8988T (cell line): ENCODE measurements at regions not wholly inside any gene's neighbourhood (a gene's known extent, or its start where the extent isn't known, plus 50 kb on each side); places are given as distances from the start of the nearest gene placed in this dataset.

ENCODE experiments used
- DNase-seq: peaks from one replicate; pipeline ENCODE4 v3.0.0; 2011

DNA sequence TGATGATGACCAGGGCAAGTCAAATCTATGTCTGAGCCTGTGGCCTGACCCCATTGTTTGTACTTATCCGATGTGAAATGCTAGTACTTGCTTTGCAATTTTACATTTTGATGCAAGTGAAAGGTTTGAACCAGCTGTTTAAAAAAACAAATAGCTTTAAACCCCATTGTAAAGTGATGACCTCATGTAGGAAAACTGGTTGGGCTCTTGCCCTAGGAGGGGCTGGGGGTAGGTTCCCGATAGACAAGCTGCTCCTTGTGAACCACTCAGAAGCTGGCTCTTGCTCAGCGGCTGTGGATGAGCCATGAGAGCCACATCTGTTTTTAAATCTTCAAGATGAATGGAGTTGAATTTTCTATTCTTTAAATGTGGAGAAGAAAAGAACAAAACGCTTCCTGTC, 185.3 kb downstream of the WDR11 start:
- no peak for DNase-seq

DNA sequence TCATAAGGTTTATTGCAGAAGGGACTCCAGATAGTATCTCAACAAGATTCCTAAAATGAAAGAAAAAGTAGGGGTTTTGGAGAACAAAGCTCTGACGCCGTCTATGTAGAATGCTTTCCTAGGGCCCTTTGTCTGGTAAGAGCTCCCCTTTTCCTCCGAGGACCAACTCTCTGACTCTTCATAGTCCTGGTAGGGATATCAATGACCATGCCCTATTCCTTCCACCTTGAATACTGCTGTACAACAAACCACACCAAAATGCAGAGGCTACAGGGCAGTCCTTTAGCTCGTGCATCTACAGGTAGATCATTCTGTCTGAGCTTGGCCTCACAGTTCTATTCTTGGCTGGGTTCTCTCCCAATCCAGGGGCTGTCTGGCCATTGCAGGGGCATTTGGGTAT, 190.3 kb downstream of the WDR11 start:
- DNase-seq, result no peak

DNA sequence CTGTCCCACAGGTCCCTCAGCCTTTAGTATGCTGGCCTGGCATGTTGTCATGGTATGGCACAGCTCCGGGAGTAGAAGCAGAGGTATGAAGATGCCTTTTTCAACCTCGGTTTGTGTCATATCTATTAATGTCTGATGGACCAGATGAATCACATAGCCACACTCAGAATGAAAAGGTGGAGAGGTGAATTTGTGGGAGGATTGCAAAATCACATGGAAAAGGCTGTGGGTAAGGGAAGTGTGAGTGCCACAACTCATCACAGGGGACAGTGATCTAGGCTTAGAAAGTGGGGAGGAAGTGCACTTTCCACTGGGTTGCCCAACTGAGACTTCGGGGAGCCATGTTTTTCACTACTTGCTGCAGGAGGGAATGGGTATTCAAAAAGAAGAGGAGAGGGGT, 190.7 kb downstream of the WDR11 start:
- DNase-seq, result no peak

DNA sequence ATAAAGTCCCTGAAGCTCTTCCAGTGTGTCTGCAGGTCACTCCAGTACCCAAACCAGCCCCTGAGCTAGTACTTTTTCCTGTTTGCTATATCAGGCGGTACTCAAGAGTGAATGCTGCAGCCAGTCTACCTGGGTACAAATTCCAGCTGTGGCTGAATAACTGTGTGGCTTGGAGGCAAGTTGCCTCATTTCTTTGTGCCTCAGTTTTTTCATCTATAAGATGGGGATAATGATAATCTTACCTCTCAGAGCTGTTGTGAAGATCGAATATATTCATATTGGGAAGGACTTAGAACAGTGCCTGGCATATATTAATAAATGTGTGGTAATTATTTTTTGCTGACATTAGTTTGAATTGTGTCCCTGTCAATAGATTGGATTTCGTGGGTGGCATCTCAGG, 191.2 kb downstream of the WDR11 start:
- no peak for DNase-seq

DNA sequence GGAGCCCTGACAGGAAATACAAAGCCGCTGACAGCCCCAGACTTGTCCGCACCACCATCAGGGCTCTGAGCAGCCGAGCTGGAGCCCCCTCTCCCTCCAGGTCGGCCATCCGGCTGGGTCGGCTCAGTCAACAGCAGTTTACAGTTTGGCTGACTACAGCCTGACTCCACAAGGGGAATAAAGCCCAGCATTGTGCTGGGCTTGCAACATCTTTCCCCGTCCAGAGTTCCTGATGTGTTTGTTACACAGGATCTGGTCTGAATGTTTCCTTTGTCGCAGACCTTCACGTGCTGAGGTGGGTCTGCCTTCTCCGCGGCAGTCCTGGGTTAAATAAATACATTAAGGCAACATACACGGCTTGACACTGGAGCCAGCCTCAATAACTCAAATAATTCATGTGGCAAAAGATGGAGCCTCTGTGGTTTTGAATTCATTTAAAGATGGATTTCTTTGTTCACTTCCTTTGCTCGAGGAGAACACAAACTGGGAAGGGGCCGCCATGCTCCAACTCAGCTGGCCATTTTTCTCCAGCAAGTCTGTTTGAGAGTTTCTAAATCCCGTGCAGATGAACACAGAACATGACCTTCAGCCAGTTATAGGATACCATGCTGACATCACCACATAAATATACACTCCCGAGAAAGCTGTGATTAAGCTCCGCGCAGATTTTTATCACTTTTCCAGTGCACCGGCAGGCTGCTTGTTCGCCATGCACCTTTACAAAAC, 192.1 kb downstream of the WDR11 start:
- DNase-seq, result no peak

DNA sequence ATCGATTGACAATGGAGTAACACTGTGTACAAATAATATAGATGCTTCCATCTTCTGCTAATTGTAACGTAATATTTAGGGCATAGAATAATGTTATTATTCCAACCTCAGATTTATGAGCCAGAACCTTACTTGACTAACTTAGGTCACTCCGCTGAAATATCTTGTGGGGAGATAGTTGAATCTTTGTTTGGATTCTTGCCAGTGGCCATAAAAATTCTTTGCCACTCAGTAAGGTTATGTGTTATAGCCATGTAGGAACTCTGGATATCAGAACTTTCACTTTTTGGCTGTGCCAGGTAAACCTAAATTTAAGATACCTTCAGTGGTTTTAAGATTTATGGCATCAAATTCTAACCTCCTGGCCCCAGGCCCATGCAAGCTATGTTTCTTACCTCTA, 197.6 kb downstream of the WDR11 start:
- DNase-seq, result no peak

DNA sequence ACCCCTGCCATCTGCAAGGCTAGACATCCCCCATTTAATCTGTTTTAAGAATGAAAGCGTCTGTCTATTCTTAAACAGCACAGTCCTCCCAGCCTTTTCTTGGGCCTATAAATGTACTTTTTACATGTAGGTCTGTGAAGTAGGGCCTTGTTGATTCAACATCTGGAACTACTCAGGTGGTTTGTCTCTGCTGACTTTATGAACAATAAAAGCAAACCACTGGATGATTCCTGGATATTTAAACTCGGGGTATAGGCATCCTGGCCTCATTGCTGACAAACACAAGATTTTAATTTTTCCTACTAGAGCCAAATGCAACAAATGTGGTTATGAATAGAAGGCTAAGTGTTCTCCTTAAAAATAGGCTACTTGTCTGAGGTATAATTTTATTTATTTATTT, 198.3 kb downstream of the WDR11 start:
- no peak for DNase-seq

DNA sequence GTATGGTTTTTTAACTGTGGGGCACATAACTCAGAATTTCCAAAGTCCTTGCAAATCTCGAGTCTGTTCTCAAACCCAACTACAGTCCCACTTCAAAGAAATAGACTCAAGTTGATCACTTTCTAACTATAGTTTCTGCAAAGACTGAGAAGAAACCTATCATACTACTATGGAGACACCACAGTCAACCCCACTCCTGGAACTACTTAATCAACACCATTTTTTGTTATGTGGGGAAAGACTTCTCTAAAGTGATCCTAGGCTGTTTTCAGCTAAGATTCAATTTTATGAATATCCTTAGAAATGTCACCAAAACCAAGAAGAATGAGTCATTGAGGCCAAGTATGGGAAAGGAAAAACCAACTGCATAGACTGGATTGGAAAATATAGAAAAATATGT, 198.8 kb downstream of the WDR11 start:
- DNase-seq, result no peak

DNA sequence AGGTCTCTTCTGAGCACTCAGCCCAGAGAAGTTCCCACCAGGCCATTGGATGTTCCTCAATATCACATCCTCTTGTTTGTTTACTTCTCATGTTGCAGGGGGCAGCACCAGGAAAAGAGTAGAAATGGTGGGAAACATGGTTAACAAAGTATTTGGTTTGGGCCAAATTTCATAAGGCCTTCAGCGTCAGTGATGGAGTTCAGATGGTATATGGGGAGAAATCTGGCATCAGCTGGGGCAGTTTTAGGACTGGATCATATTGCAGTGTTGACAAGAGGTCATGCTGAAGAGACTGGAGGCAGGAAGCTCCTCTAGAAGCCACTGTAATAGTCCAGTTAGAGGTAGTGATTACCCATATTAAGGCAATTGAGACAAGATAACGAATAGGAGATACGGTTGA, 200.0 kb downstream of the WDR11 start:
- no peak for DNase-seq

DNA sequence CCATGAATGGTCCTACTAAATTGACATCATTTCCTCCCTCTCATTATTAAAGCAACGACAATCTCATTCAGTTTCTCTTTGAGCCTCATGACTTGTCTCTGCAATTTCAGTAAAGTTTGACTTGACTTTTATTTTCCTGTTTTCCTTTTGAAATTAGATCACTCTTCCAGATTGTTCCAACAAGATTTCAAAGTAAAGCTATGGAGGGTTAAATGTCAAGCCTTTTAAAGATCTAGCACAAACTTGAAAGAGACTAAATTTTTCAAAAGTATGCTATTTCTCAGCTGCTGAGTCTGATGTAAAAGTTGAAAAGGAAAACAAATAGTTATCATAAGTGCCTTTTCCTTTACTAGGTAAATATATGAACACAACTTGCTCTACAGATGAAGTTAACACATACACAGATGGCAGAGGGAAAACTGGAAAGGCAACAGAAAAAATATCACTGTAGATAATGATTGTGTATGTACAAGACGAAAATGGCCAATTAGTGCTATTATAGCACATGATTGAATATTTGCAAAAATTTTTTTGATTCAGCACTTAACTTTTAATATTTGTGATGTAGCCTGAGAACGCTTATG, 200.6 kb downstream of the WDR11 start:
- no peak for DNase-seq

DNA sequence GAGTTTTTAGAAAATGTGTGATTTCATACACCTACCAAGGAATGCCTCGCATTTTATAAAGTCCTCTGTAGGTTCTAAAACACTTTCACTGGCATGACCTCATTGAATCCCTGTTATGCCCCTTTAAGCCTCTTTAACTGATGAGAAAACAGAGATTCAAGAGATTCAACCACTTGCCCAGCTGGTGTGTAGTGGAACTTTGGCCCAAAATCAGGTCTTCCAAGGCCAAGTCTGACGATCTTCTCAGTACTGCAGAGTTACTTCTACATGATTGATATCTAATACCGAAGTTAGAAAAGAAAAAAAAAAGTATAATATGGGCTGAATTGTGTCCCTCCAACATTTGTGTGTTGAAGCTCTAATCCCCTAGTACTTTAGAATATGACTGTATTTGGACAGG, 202.0 kb downstream of the WDR11 start:
- DNase-seq, result no peak

DNA sequence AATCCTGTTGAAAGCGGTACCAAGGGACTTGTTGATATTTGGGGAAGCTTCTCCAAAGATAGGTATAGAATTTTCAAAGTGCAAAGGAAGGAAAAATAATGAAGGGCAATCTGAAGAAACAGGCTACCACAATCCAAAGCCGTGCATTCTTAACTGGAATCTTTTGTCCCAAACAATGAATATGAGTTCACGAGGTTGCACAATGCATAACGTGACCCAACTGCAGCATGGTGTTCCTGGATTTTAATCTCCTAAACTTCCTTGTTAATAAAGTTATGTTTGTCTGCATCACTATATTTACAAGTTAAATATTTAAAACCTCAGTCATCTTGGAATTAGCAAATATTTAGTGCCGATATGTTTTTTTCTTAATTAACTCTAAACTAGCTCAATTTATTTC, 203.7 kb downstream of the WDR11 start:
- DNase-seq, result no peak

DNA sequence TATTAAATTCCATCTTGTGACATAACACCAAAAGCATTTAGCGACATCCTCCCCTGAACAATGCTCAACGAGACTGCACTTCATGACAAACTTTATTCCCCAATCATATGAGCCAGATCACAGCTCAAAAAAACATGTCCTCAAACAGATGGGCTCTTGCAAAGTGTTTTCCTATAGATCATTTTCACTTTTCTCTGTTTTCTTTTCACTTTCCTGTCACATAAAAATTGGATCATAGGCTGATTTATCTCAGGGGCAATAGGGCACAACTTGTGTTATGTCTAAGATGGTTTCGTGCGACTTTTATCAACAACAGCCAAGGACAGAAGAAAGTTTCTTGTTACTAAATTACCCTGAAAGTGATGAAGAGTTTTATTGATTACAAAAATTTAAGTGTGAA, 206.1 kb downstream of the WDR11 start:
- no peak for DNase-seq

DNA sequence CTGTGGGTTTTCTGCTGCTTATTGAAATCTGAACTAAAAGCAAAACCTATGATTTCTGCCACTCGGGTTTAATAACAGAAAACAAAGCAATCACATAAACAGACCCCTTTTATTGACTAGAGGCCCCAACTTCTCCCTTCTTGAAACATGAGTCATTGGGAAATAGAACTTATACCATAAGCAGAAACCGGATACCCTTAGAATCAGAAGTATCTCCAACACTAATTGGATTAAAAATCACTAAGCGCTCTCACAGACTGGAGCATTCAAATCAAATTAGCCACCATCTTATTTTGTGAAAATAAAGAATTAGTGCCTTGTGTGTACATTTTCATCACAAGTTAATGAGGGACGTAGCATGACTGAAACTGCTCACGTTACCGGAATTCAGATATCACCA, 206.9 kb downstream of the WDR11 start:
- no peak for DNase-seq

DNA sequence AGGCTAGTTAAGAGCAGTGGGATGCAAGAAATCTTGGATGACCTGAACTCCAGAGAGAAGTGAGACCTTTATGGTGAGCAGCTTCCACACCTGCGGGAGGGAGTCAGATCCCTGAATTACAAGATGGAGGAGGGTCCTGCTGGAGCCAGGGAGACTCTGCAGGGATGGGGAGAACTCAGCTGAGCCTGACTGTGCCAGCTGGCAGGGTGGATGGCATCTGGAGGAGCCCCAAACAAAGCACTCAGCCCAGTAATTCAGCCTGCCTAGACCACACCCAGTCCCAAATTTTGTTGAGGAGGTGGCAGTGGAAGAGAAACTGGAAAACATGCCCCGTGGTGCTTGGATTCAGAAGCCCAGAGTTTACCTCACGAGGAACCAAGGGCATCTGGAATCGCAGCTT, 208.2 kb downstream of the WDR11 start:
- no peak for DNase-seq

DNA sequence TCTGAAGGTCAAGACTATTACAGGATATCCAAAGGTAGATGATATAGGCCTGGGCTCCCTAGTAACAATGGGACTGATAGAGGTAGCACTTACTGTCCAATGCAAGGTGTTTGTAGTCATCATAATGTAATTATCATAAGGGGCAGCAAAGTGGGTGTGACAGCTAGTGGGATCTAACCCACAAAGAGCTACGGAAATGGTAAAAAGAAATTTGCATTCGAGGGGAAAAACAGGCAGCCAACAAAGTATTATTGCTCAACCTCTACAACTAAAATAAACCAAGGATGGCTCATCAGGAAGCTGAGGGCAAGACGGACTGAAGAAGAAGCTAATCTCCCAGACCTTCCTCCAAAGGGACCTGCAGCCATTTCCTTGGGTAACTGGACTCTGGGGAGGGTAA, 211.0 kb downstream of the WDR11 start:
- no peak for DNase-seq

DNA sequence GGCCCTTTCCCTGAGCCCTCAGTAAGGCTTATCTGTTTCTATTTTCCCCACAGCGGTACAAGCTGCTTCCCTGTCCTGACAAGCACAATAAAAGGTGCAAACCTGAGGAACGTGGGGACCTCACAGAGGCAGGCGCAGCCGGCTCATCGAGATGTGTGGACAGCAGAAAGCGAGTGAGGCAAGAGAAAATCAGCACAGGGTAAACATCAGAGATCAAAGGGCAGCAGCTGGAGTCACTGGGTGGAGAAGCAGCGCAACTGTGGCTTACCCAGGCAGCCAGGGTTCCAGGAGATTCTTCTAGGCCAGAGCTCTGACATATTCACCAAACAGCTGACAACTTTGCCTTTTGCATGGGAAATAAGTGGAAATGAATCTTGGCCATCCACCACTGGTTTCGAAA, 212.6 kb downstream of the WDR11 start:
- DNase-seq, result no peak

DNA sequence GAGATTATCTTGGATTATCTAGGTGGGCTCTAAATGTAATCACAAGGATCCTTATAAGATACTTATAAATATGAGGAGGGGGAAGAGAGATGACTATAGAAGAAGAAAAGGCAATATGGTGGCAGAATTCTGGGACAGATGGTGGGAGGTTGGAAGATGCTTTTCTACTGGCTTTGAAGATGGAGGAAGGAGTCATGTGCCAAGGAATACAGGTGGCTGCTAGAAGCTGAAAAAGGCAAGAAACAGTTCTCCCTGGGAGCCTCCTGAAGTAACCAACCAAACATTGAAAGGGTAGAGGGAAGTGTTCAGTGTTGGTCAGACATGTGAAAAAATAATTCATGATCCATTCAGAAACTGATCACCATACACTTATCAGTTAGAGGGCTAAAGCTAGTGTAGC, 213.3 kb downstream of the WDR11 start:
- DNase-seq, result no peak

DNA sequence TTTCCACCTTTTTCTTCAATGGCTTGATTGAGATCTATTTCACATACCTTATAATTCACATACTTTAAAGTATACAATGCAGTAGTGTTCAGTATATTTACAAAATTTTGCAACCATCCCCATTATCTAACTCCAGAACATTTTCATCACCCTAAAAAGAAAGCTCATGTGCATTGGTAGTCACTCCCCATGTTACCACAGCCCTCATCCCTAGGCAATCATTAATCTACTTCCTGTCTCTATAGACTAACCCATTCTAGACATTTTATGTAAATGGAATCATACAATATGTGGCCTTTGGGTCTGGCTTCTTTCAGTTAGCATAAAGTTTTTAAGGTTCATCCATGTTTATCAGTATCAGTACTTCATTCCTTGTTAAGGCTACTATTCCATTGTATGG, 214.2 kb downstream of the WDR11 start:
- no peak for DNase-seq

DNA sequence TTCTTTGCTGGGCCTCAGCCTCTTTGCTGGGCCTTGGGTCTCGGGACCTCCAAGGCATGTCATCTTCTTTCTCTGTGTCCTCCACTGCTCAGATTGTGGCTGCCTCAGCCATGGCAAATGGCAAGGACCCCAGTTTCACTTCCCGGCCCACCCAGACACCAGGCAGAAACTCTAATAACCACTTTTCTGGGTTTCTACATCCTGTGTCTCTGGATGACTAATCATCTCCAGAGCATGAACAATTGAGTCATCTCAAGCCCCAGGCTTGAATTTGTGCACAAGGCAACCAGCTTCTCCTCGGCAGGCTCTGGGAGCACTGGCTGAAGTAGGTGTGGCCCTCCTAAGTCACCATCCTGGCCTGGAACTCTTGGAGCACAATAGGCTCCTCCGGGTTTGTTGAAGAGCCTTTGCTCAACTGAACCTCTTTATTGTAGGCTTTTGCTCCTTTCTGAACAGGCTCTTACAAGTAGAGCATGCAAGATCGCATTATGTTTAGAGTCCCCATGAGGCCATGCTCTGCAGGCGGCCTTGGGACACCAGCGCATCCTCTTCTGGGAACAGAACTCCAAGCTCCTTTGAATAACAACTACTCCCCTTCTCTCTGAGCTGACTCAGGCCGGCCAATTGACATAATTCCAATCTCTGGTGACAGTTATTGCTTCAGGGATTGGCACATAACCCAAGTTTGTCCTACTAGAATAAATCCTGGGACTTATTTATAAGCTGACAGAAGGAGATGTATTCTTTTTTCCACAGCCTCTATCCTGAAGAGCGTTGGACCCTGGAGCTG, 218.1 kb downstream of the WDR11 start:
- DNase-seq, result no peak

DNA sequence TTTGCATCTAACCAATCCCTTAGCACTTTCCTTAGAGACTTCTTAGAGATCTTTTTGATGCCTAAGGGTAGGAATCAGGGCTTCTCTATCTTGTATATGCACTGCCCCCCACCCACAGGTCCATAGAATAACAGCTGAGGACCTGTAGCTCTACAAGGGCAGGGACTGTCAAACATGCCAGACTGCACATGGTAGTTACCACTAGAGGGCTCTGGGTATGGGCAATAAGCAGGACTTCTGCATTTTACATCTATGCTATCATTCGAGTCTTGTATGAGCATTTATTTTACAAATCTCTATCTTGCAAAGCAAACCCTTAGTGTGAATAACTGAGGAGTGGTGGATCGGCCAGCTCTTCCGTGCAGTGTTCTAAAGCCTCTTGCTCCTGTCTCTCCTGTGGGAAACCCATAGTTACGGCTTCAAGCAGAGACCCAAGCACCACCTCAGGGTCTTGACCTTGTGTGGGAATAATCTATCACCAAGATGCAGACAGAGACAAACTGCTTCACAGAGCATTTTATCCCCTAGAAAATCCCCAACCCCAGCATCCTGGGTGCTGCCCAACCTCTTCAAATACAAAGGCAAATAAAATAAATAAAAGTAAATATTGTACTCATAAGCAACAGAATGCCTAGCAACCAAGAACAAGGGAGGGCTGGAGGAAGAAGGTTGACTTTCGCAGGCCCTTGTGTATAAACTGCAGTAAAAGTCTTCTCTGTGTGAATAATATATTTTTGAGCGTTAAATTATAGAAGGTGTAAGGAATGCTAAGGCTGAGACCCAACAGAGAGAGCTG, 219.3 kb downstream of the WDR11 start:
- DNase-seq, result no peak

DNA sequence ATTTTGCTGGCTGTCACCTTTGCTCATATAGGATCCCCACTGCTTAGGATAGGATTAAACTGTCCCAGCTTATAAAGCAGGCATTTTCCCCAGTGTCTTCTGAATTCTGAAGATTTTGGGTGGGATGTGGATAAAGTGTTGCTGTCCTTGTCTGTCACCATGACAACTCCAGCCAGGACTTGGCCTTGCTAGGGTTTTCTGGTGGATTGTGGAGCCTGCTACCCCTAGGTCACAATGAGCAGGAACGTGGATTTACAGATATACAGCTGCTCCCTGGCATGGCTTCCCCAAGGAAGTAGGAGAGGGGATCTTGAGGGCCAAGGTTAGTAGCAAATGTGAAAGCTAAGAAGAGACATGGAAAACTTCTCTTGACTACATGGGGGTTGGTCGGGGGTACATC, 220.7 kb downstream of the WDR11 start:
- no peak for DNase-seq

DNA sequence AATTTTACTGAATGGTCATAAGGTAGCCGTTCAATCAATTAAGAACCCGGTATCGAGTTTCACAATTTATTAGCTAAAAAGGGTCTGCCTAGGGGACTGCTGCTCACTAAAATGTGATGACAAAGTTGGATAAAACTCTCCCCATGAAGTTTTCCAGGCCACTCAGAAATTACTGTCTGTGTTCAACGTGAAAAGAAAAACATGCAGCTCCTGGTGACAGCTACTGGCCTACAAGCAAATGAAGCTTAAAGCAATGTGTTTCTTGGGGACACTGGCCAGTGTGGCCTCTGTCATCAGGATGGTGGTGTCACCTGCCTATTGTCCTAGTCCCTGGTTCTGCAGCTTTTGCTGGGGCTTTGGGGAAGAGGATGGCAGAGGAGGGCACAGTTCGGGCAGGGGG, 222.6 kb downstream of the WDR11 start:
- no peak for DNase-seq
